ENCODE measurements at regions not wholly inside any gene's neighbourhood (a gene's known extent, or its start where the extent isn't known, plus 50 kb on each side); places are given as distances from the start of the nearest gene placed in this dataset.
A peak's percentile ranks its signal among the peaks of the same experiment; 100 is the strongest.

DNA sequence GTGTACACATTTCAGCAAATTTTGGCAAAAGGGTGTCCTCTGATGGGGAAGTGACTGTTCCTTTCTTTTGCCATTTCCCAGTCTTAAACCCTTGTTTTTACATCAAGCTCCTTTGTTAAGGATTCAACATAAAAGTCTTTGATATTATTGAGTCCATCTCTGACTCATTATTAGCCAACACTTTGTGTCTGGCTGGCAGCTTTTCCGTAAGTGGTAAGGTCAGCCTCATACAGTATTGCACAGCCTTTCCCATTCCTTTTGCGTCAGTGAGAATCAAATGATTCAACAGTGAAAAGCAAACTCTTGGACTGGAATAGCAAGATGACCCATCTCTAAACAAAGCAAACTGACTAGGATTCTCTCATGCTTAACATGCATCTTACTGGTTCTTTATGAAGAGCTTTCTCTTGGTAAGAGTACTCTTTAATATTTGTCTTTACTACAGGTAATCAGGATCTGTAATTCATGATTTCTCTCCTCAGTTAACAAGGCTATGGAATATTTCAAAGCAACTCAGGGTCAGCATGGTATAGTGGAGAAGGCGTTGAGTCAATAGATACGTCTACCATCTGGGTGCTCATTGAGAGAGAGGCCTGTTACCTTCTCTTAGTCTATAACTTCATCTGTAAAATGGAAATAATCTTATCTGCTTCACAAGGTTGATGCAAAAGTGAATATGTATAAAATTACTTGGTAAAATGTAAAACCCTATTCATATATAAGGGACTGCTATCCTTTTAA, 183.6 kb downstream of the PRL start:
- ATAC-seq (ENCODE audit: low FRiP score): peak; percentile 96
- TF ChIP-seq, protein P1, sequence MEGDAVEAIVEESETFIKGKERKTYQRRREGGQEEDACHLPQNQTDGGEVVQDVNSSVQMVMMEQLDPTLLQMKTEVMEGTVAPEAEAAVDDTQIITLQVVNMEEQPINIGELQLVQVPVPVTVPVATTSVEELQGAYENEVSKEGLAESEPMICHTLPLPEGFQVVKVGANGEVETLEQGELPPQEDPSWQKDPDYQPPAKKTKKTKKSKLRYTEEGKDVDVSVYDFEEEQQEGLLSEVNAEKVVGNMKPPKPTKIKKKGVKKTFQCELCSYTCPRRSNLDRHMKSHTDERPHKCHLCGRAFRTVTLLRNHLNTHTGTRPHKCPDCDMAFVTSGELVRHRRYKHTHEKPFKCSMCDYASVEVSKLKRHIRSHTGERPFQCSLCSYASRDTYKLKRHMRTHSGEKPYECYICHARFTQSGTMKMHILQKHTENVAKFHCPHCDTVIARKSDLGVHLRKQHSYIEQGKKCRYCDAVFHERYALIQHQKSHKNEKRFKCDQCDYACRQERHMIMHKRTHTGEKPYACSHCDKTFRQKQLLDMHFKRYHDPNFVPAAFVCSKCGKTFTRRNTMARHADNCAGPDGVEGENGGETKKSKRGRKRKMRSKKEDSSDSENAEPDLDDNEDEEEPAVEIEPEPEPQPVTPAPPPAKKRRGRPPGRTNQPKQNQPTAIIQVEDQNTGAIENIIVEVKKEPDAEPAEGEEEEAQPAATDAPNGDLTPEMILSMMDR (IDR thresholded peaks at IDR 0.05): no peak
- DNase-seq (ENCODE audit: low spot score): peak; percentile 36

DNA sequence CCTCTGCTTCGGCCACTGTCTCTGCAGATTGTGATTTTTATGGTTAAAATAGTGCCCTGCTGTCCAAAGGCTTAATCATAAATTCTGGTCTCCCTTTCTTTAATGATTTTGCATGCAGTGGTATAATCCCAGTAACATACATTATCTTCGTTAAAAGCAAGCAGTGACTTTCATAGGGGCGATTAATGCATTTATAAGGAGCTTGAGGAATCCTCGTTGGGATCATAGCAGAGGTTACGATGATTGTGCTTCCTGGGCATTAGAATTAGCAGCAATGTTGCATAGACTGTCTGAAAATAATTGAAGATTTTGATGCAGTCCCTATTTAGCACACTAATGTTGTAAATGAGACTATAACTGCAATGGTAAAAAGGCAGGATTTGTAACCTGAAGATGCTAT, 181.3 kb downstream of the PRL start:
- DNase-seq (ENCODE audit: low spot score) (no peak), ATAC-seq (ENCODE audit: low FRiP score) (no peak)
- TF ChIP-seq, protein P1 (IDR thresholded peaks at IDR 0.05): no peak

DNA sequence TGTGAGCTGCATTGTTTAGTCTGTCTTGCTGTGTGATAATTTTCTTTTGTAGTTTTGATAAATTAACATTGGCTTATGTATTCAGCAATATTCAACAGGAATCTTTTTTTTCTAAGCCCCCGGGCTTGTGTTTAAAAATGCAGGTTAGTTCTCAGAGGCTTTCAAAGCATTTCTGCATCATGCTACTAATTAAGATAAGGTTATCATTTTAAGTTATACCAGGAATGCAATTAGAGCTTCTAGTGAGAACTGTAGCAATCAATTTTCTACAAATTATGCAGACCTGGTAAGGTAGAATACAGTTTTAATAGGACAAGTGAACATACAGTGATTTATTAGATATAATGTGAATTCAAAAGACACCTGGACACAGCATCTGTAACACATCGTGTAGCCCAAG, 179.2 kb downstream of the PRL start:
- ATAC-seq (ENCODE audit: low FRiP score) (no peak), DNase-seq (ENCODE audit: low spot score) (no peak)
- TF ChIP-seq, protein P1 (IDR thresholded peaks at IDR 0.05): no peak

- TF ChIP-seq, protein P1 (IDR thresholded peaks at IDR 0.05): no peak
- DNase-seq (ENCODE audit: low spot score) (no peak), ATAC-seq (ENCODE audit: low FRiP score) (no peak)
Observed at GRCh38 chr6:22119500-22119899, 177.3 kb downstream of the PRL start.

- TF ChIP-seq, protein P1 (IDR thresholded peaks at IDR 0.05): no peak
- DNase-seq (ENCODE audit: low spot score): no peak
- no peak for ATAC-seq (ENCODE audit: low FRiP score)
Observed at GRCh38 chr6:22124756-22125155, 172.1 kb downstream of the PRL start.

DNA sequence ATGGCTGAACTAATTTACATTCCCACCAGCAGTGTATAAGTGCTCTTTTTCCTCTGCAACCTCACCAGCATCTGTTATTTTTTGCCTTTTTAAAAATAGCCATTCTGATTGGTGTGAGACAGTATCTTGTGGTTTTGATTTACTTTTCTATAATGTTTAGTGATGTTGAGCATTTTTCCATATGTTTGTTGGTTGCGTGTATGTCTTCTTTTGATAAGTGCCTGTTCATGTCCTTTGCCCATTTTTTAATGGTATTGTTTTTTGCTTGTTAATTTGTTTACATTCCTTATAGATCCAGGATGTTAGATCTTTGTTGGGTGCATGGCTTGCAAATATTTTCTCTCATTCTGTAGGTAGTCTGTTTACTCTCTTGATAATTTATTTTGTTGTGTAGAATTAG, 169.9 kb downstream of the PRL start:
- TF ChIP-seq, protein P1 (IDR thresholded peaks at IDR 0.05): no peak
- DNase-seq (ENCODE audit: low spot score) (no peak), ATAC-seq (ENCODE audit: low FRiP score) (no peak)

- TF ChIP-seq, protein P1 (IDR thresholded peaks at IDR 0.05): no peak
- no peak for ATAC-seq (ENCODE audit: low FRiP score)
- no peak for DNase-seq (ENCODE audit: low spot score)
Observed at GRCh38 chr6:22129751-22130150, 167.1 kb downstream of the PRL start.

Measured in omental fat pad (tissue), 3 donors.